Tibial nerve (tissue), 3 donors: ENCODE measurements at regions not wholly inside any gene's neighbourhood (a gene's known extent, or its start where the extent isn't known, plus 50 kb on each side); places are given as distances from the start of the nearest gene placed in this dataset.

Experiments
- CTCF ChIP-seq, 5 experiments: fragments of 200-600 bp in 3 of 5; fragments of 450-650 bp in 2 of 5; sonication (generic) in 3 of 5; IDR thresholded peaks; one replicate each; pipeline ENCODE4 v1.5.1; 2016 to 2019; ENCODE audit warnings: antibody characterized with exemption in 5 of 5, mild to moderate bottlenecking in 3 of 5, moderate library complexity in 2 of 5
- POLR2A ChIP-seq, 2 donors: fragments of 450-650 bp; IDR thresholded peaks; one replicate each; pipeline ENCODE4 v1.6.1; 2017; ENCODE audit warnings: antibody characterized with exemption in 2 of 2, mild to moderate bottlenecking in 2 of 2, moderate library complexity in 2 of 2

- TF ChIP-seq POLR2A (IDR thresholded peaks at IDR 0.05) (no peak), CTCF (IDR thresholded peaks at IDR 0.05) (no peak)
Measured at GRCh38 chr20:50341880-50342637, 151.4 kb downstream of the CEBPB start.
